H1 (cell line): ENCODE measurements at regions not wholly inside any gene's neighbourhood (a gene's known extent, or its start where the extent isn't known, plus 50 kb on each side); places are given as distances from the start of the nearest gene placed in this dataset.

ENCODE experiments used
- EP300 ChIP-seq, 2 experiments: IDR thresholded peaks; 1 replicate in 1 of 2; 2 replicates in 1 of 2; pipeline ENCODE4 v1.6.1; 2011 to 2012; ENCODE audit warnings: low read depth in 2 of 2, low read length in 2 of 2, mild to moderate bottlenecking in 2 of 2, borderline replicate concordance in 1 of 2, inconsistent platforms in 1 of 2, moderate library complexity in 1 of 2
- EZH2 ChIP-seq: fragments of 200-600 bp; sonication (generic); IDR thresholded peaks from 2 replicates; pipeline ENCODE4 v1.7.1; 2012; ENCODE audit warnings: low read depth, mild to moderate bottlenecking, moderate library complexity, low read length, inconsistent platforms; ENCODE audit not compliant: severe bottlenecking
- HDAC2 ChIP-seq, 2 experiments: fragments of 300-600 bp in 1 of 2; sonication (generic) in 1 of 2; IDR thresholded peaks; 2 replicates each; pipeline ENCODE4 v1.6.1; 2011 to 2012; ENCODE audit warnings: low read depth in 2 of 2, low read length in 2 of 2, mild to moderate bottlenecking in 2 of 2, moderate library complexity in 2 of 2, borderline replicate concordance in 1 of 2, inconsistent platforms in 1 of 2
- TF ChIP-seq, protein P1 (sequence below), 3 experiments: IDR thresholded peaks; 1 replicate in 2 of 3; 2 replicates in 1 of 3; pipeline versions ENCODE4 v1.5.1 to v1.6.1; 2011; ENCODE audit warnings: low read length in 3 of 3, mild to moderate bottlenecking in 3 of 3, inconsistent platforms in 2 of 3, low read depth in 1 of 3, moderate library complexity in 1 of 3; ENCODE audit not compliant: insufficient read depth in 1 of 3; ENCODE audit errors: control extremely low read depth in 1 of 3
- TF ChIP-seq, protein P2 (sequence below): IDR thresholded peaks from 2 replicates; pipeline ENCODE4 v1.6.1; 2011; ENCODE audit warnings: low read length, improper control_type of control experiment

DNA sequence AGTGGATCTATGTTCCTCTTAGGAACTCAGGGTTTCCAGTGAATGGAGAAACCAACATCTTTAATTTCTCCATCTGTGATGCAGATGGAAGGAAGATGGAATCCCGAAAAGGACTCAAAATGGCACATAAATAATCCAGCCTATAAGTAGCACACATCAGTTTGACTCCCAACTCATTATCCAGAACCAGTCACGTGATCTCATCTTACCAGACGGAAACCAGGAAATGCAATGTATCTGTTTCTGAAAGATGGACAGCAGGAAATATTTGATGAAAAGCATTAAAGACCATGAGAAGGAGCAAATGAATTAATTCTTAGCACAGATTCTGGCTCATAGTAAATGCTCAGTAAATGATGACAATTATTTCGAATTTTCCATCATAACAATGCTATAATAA lies 443.1 kb upstream of the FMR1 start:
- no peak for TF ChIP-seq EZH2
- no peak for TF ChIP-seq HDAC2 (IDR thresholded peaks at IDR 0.05; ENCODE audit: borderline replicate concordance in 1 of 2, low read depth in 2 of 2, low read length in 2 of 2)
- no peak for TF ChIP-seq EP300 (IDR thresholded peaks at IDR 0.05; ENCODE audit: borderline replicate concordance in 1 of 2, low read depth in 2 of 2, low read length in 2 of 2)
- TF ChIP-seq, protein P1, sequence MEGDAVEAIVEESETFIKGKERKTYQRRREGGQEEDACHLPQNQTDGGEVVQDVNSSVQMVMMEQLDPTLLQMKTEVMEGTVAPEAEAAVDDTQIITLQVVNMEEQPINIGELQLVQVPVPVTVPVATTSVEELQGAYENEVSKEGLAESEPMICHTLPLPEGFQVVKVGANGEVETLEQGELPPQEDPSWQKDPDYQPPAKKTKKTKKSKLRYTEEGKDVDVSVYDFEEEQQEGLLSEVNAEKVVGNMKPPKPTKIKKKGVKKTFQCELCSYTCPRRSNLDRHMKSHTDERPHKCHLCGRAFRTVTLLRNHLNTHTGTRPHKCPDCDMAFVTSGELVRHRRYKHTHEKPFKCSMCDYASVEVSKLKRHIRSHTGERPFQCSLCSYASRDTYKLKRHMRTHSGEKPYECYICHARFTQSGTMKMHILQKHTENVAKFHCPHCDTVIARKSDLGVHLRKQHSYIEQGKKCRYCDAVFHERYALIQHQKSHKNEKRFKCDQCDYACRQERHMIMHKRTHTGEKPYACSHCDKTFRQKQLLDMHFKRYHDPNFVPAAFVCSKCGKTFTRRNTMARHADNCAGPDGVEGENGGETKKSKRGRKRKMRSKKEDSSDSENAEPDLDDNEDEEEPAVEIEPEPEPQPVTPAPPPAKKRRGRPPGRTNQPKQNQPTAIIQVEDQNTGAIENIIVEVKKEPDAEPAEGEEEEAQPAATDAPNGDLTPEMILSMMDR (IDR thresholded peaks at IDR 0.05; ENCODE audit: control extremely low read depth in 1 of 3, insufficient read depth in 1 of 3, low read depth in 1 of 3, low read length in 3 of 3): no peak
- TF ChIP-seq, protein P2, sequence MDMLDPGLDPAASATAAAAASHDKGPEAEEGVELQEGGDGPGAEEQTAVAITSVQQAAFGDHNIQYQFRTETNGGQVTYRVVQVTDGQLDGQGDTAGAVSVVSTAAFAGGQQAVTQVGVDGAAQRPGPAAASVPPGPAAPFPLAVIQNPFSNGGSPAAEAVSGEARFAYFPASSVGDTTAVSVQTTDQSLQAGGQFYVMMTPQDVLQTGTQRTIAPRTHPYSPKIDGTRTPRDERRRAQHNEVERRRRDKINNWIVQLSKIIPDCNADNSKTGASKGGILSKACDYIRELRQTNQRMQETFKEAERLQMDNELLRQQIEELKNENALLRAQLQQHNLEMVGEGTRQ: no peak
